ENCODE measurements at regions not wholly inside any gene's neighbourhood (a gene's known extent, or its start where the extent isn't known, plus 50 kb on each side); places are given as distances from the start of the nearest gene placed in this dataset.

DNA sequence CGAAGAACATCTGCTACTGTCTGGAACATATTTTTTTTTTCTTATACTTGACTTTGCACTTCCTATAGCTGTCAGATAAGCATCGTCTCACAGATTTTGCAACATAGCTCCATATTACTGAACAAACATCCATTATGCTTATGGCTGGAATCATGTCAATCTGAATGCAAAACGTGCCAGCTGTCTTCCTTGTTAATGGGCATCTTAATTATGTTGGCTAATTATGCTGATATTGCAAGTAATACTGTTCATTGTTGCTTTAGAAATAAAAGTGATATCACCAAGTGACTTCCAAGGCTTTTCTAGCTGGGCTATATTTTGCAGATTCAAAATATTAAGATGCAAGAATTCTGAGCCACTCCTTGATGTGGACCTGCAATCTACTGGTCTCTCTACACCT lies 176.8 kb downstream of the ARL4C start:
- TF ChIP-seq, protein P1, sequence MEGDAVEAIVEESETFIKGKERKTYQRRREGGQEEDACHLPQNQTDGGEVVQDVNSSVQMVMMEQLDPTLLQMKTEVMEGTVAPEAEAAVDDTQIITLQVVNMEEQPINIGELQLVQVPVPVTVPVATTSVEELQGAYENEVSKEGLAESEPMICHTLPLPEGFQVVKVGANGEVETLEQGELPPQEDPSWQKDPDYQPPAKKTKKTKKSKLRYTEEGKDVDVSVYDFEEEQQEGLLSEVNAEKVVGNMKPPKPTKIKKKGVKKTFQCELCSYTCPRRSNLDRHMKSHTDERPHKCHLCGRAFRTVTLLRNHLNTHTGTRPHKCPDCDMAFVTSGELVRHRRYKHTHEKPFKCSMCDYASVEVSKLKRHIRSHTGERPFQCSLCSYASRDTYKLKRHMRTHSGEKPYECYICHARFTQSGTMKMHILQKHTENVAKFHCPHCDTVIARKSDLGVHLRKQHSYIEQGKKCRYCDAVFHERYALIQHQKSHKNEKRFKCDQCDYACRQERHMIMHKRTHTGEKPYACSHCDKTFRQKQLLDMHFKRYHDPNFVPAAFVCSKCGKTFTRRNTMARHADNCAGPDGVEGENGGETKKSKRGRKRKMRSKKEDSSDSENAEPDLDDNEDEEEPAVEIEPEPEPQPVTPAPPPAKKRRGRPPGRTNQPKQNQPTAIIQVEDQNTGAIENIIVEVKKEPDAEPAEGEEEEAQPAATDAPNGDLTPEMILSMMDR (conservative IDR thresholded peaks at IDR 0.05; ENCODE audit: low read depth in 2 of 2), result no peak
- no peak for TF ChIP-seq EZH2phosphoT487 (IDR thresholded peaks at IDR 0.05; ENCODE audit: unreplicated experiment)
- TF ChIP-seq POLR2AphosphoS5 (IDR thresholded peaks at IDR 0.05; ENCODE audit: low read depth), result no peak
- TF ChIP-seq, protein P2, sequence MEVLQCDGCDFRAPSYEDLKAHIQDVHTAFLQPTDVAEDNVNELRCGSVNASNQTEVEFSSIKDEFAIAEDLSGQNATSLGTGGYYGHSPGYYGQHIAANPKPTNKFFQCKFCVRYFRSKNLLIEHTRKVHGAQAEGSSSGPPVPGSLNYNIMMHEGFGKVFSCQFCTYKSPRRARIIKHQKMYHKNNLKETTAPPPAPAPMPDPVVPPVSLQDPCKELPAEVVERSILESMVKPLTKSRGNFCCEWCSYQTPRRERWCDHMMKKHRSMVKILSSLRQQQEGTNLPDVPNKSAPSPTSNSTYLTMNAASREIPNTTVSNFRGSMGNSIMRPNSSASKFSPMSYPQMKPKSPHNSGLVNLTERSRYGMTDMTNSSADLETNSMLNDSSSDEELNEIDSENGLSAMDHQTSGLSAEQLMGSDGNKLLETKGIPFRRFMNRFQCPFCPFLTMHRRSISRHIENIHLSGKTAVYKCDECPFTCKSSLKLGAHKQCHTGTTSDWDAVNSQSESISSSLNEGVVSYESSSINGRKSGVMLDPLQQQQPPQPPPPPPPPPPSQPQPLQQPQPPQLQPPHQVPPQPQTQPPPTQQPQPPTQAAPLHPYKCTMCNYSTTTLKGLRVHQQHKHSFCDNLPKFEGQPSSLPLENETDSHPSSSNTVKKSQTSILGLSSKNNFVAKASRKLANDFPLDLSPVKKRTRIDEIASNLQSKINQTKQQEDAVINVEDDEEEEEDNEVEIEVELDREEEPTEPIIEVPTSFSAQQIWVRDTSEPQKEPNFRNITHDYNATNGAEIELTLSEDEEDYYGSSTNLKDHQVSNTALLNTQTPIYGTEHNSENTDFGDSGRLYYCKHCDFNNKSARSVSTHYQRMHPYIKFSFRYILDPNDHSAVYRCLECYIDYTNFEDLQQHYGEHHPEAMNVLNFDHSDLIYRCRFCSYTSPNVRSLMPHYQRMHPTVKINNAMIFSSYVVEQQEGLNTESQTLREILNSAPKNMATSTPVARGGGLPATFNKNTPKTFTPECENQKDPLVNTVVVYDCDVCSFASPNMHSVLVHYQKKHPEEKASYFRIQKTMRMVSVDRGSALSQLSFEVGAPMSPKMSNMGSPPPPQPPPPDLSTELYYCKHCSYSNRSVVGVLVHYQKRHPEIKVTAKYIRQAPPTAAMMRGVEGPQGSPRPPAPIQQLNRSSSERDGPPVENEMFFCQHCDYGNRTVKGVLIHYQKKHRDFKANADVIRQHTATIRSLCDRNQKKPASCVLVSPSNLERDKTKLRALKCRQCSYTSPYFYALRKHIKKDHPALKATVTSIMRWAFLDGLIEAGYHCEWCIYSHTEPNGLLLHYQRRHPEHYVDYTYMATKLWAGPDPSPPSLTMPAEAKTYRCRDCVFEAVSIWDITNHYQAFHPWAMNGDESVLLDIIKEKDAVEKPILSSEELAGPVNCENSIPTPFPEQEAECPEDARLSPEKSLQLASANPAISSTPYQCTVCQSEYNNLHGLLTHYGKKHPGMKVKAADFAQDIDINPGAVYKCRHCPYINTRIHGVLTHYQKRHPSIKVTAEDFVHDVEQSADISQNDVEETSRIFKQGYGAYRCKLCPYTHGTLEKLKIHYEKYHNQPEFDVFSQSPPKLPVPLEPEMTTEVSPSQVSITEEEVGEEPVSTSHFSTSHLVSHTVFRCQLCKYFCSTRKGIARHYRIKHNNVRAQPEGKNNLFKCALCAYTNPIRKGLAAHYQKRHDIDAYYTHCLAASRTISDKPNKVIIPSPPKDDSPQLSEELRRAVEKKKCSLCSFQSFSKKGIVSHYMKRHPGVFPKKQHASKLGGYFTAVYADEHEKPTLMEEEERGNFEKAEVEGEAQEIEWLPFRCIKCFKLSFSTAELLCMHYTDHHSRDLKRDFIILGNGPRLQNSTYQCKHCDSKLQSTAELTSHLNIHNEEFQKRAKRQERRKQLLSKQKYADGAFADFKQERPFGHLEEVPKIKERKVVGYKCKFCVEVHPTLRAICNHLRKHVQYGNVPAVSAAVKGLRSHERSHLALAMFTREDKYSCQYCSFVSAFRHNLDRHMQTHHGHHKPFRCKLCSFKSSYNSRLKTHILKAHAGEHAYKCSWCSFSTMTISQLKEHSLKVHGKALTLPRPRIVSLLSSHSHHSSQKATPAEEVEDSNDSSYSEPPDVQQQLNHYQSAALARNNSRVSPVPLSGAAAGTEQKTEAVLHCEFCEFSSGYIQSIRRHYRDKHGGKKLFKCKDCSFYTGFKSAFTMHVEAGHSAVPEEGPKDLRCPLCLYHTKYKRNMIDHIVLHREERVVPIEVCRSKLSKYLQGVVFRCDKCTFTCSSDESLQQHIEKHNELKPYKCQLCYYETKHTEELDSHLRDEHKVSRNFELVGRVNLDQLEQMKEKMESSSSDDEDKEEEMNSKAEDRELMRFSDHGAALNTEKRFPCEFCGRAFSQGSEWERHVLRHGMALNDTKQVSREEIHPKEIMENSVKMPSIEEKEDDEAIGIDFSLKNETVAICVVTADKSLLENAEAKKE (CRISPR knock-in tag; IDR thresholded peaks at IDR 0.05), result no peak
- no peak for TF ChIP-seq CREB1 (CRISPR knock-in tag; IDR thresholded peaks at IDR 0.05; ENCODE audit: low read depth)
- TF ChIP-seq, protein P3, sequence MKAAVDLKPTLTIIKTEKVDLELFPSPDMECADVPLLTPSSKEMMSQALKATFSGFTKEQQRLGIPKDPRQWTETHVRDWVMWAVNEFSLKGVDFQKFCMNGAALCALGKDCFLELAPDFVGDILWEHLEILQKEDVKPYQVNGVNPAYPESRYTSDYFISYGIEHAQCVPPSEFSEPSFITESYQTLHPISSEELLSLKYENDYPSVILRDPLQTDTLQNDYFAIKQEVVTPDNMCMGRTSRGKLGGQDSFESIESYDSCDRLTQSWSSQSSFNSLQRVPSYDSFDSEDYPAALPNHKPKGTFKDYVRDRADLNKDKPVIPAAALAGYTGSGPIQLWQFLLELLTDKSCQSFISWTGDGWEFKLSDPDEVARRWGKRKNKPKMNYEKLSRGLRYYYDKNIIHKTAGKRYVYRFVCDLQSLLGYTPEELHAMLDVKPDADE (IDR thresholded peaks at IDR 0.05), result no peak
